HG03354 (cell line): ENCODE measurements at regions not wholly inside any gene's neighbourhood (a gene's known extent, or its start where the extent isn't known, plus 50 kb on each side); places are given as distances from the start of the nearest gene placed in this dataset.
"Not testable (repeated sequence)": the region's sequence is repeated elsewhere in the genome, so short reads cannot be mapped to it uniquely, and the experiment has no call there.

Source experiments
- ATAC-seq: cut with Tn5 transposase; IDR thresholded peaks from one replicate; pipeline ENCODE4 v1.9.1; 2021; ENCODE audit warnings: mild to moderate bottlenecking; ENCODE audit not compliant: unreplicated experiment, poor library complexity, severe bottlenecking

DNA sequence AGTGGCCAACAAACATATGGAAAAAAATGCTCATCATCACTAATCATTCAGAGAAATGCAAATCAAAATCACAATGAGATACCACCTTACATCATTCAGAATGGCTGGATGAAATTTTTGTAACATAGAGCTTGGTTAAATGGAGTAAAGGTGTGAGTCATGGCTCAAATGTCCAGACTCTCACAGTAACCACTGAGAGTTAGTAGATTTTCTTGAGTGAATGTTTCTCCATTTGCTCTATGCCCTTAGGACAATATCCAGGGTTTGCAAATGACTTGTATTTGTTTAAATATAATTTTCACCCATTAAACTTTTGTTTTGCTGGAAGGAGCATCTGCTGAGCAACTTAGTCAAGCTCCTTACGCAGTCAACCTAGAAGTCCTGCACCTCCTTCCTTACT, 967.2 kb downstream of the XPNPEP1 start:
- no peak for ATAC-seq

DNA sequence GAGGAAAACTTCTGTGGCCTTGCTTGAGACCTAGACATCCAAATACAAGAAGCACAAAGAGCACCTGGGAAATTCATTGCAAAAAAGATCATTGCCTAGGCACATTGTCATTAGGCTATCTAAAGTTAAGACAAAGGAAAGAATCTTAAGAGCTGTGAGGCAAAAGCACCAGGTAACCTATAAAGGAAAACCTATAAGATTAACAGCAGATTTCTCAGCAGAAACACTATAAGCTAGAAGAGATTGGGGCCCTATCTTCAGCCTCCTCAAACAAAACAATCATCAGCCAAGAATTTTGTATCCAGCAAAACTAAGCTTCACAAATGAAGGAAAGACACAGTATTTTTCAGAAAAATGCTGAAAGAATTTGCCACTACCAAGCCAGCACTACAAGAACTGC, 1003.3 kb downstream of the XPNPEP1 start:
- not testable (repeated sequence) for ATAC-seq

DNA sequence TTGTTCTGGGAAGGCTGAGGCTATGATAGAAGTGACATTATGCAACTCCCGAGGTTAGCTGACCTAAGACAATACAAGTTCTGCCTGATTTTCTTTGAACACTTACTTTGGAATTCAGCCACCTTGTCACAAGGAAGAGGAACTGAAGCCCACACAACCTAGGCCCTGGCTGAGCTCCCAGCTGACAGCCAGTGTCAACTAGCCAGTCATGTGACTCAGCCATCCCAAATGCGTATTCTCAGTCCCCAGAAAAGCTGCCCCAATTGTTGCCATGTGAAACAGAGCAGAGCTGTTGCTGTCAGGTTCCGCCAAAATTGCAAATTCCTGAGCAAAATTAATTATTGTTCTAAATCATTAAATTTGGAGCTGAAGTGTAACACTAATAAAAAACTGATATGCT, 1010.0 kb downstream of the XPNPEP1 start:
- no peak for ATAC-seq

DNA sequence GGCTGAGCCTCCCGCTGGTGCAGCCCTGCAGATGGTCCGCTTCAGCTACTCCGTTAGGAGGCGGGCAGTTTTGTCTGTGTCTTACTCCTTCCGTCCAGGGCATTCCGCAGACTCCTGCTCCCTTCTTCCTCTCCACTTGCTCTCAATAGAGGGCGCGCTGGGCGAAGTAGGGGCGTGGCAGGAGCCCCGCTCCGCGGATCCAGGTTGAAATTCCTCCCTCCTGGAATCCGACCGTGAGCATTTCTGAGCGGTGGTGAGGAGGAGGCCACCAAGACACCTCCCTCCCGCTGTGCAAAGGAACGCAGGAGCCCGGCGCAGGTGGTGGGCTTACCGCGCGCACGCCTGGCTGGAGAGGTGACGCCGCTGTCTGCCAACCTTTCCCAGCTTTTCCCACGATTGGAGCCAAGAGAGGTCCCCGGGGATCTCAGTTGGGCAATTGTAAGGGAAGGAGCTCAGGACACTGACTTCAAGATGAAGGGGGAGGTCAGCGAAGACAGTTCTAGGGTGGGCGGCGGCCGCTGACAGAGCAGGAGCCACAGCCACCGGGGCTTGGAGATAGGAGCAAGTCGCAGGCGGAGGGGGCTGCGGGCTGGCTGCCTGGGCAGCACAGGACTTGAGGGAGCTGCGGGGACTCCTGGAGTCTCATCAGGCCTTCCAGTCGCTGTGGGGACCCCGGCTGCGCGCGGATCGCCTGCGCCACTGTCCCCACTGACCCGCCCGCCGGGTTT, 1011.3 kb downstream of the XPNPEP1 start:
- ATAC-seq, result peak; percentile 70

DNA sequence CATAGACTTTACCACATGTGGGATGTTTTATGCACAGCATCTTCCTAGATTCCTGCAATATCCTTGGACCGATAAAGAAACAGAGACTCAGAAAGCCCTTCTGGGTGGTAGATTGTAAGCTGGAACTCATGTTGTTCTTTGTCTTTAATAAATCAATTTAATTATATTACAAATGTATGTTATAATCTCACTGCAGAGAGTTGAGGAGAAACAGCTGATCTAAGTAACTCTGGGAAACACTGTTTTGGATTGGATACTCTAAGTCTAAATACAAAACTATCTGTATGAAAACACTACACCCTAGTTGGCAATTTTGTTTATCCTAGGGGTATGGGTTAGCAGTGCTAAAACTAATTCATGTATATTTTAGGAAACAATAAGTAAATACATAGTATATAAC, 1015.2 kb downstream of the XPNPEP1 start:
- ATAC-seq, result no peak

DNA sequence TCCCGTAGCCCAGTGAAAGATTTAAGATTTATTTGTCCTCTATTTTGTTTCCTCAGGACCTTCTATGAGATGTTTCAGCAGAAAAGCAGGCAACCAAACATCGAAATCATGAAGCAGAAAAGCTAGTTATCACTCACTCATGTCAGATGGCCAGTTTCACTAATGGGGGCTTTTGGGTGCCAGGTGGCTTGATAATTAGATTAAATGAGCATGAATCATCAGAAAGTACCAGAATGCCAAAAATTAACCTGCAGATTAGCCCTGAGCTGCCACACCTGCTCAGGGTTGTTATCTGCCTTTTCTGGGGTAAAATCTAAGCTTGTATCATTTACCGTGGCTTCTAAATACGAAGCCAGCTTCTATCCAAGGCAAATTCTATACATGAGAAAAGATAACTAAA, 1017.5 kb downstream of the XPNPEP1 start:
- no peak for ATAC-seq

DNA sequence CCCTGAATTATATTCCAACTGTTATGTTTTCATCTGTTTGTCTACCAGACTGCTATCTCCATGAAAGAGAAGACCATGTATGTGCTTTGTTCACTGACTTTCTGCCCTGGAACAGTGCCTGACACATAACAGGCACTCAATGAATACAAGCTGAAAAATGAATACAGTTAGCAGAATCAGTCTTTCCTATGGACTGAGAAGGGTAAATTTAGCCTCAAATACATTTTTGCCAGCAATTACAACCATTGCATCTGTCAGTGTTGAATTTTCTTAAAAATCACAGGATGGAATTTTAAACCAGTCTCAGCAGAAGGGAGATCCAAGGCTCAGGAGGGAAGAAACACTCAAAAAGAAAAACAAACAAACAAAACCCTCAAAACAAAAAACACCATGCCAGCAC, 1018.1 kb downstream of the XPNPEP1 start:
- no peak for ATAC-seq

DNA sequence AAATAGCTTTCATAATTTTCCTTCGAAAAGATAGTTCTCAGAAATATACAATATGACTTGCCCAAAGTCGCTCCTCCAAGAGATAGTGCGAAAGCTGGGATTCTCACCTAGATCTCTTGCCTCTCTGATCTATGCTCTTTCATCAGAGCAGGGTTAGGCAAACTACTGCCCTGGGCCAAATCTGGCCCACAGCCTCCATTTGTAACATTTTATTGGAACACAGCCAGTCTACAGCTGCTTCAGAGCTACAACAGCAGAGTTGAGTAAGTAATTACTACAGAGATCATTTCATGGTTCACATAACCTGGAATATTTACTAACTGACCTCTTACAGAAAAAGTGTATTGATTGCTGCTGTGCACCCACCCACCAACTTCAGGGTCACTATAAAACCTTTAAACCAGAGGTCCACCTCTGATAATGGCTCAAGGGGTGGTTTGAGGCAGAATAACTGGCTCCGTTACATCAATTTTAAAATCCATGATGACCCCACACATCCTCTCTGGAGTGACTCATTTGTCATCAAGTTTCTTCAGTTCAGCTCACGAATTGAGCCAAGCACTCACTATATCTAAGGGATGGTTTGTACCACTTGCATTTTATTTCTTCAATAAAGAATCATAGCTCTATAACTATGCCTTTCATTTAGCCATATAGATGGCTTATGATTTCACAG, 1019.0 kb downstream of the XPNPEP1 start:
- ATAC-seq, result no peak

DNA sequence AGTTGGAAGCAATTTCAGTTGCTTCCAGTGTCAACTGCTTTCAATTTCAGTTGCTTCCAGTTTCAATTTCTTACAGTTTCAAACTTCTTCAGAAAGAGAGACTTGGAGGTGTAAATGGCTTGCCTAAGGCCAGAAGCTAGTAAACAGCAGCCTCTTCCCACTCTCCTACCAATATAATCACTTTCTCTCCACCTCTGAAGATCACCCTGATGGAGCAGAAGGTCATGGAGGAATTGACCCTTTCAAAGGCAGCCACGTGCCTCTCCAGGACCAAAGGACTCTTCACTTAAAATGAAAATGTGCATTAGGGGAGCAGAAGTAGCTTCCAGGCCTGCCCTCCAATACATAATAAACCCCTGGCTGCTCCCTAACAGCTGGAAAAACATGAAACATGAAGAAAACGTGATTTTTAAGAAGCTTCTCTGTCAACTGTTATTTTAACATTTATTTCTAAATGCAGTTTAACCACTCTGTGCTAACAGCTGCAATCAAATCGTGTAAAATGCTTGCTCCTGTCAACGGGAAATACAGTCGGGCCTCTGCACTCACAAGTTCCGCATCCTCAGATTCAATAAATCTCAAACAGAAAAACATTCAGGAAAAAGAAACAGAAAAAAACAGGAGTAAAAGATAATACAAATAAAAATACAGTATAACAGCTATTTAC, 1020.6 kb downstream of the XPNPEP1 start:
- peak; percentile 46 for ATAC-seq

DNA sequence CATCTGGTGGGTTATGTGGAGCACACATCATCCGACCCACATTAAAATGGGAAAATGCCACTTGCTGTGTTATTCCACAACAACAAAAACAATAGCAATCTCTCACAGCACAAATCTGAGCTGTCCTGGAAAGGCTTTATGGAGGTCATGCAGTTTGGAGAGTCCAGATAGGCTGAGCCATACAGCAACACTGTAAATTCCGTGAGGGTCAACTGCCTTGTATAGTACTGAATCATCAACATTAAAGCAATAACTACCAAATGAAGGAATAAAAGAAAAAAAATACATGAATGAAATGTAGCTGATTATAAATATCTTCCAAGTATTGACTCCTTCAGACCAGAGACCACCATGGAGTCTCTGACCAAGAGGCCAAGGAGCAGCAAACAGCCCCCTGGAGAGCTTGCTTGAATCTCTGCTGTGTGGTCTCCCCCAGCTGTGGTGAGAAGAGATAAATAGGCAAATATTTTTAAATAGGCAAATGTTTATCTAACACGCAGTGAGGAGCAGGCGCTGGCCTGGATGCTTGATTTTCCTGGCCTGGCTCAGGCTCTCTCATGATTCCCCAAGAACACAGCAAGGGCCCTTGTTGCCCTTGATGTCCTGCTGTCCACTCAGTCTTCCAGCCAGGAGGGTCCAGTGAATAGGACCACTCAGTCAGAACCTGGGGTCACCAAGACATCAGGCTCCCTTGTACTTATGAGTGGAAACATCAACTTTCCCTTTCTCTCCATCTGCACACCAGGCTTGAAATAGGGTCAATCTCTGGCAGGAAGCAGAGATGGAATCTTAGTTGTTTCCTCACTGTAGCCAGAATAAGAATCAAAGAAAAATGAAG, 1021.3 kb downstream of the XPNPEP1 start:
- ATAC-seq, result peak; percentile 3

DNA sequence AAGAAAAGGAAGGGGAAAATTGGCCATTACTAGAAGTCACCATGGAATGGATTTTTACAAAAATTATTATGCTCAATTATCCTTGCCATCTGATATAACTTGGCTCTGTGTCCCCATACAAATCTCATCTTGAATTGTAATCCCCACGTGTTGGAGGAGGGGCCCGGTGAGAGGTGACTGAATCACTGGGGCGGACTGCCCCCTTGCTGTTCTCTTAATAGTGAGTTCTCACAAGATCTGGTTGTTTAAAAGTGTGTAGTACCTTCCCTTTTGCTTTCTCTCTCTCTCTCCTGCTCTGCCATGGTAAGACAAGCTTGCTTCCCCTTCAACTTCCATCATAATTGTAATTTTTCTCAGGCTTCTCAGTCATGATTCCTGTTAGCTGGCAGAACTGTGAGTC, 1023.6 kb downstream of the XPNPEP1 start:
- ATAC-seq, result no peak

DNA sequence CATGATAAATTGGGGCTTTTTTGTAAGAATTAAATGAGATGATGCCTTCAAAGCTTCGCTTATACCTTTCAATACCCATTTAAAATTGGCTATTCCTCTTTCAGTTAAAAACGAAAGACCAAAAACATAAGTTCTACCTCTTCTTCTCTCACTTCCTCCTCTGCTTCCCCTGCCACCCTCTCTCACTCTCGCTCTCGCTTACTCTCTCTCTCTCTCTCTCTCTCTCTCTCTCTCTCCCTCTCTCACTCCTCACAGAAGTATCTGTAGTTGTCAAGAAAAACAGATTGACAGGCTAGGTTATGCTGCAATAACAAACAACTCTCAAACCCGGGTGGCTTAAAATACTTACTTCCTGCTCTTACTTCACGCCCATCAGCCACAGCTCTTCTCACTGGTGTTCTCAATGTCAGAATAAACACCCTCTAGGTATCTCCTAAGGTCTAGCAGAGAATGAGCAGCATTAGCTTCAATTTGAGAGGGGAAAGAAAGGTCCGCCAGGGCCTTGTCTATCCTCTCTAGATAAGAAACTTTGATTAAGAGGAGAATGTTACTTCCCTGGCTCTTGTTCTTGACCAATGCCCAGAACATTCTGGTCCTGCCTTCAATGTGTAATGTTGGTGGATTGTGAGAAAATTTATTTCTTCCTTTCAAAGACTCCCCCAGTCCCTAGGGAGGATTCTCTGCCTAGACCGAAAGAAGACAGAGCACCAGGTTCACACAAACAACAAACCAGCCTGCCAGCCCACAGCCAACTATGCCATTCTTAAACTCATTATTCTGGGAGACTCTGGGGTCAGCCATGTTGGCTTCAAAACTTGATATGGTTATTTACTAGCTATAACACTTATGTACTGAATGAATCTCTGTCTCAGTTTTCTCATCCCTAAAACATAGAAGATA, 1028.7 kb downstream of the XPNPEP1 start:
- peak; percentile 89 for ATAC-seq

DNA sequence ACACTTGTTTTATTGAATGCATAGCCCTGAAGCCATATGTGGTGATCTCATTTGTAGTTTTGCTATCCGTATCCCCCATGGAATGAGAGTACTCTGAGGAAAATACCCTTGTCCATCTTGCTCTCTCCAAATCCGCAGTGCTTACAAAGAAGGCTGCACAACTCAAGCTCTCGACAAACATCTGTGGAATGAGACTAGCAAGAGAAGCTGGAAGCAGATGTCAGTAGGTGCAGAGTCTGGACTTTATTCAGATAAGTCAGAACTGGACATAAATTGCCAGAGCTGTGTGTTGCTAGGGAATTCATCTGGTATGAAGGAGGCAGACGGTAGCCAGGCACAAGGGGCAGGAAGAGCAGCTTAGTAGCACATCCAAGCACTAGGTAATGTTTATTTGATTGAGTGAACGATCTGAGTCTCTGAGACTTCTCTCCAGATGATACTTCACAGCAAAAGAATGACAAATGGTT, 1046.2 kb downstream of the XPNPEP1 start:
- no peak for ATAC-seq

DNA sequence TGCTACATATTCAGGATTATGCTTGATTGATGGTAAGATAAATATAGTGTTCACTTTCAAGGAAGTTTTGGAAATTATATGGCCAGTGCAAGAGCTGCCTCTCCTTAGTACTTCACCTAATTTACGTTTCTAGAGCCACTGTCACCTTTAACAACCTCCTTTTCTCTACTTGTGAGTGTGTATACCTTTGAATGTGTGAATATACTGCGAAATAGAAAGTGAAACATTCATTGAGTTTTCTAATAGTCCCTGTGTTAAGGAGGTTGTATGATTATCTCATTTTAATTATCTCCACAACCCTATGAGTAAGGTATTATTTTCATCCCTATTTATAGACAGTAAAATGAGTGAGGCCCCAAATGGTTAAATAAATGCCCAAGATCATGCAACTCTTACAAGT, 1050.5 kb downstream of the XPNPEP1 start:
- no peak for ATAC-seq

DNA sequence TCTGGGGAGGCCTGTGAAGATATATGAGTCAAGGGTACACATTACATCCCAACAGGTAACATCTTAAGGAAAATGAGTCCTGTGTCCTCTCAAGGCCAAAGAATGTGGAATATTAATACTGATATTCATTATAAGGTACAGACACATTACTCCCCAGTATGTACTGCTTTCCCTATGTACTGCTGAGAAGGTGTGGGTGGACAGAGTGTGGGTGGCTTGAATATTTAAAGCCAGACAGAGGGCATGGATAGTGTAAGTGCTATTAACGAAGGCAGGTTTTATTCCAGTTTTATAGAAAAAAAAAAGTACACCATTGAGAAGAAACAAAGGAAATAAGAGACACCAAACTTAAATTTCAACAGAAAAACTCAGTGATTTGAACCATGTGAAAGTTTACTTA, 1054.4 kb downstream of the XPNPEP1 start:
- no peak for ATAC-seq

DNA sequence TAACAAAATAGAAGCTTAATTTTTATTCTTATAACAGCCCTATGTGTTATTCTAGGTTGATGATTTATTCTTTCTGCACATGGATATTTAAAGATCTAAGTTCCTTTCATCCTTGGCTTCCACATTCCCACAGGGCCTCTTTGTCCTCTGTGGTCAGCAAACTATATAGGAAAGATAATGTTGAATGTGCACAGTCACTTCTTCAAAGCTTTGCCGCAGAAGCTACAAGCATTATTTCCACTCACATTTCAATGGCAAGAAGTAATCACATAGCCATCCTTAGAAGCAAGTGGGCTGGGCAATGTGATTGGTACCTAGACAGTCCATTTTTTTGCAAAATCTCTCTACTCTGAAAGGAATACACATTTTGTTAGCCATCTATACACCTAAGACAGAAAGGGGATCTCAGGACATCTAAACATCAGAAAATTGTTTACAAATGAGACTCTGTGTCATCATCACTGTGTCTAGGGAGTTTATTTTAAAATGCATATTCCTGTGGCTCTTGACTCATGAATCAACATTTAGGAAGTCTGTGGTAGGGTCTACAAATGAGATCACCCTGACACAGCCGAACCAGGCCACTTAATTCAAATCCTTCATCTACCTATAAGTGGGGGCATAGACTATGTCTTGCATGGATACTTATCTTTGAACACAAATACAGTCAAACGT, 1060.5 kb downstream of the XPNPEP1 start:
- ATAC-seq, result no peak

DNA sequence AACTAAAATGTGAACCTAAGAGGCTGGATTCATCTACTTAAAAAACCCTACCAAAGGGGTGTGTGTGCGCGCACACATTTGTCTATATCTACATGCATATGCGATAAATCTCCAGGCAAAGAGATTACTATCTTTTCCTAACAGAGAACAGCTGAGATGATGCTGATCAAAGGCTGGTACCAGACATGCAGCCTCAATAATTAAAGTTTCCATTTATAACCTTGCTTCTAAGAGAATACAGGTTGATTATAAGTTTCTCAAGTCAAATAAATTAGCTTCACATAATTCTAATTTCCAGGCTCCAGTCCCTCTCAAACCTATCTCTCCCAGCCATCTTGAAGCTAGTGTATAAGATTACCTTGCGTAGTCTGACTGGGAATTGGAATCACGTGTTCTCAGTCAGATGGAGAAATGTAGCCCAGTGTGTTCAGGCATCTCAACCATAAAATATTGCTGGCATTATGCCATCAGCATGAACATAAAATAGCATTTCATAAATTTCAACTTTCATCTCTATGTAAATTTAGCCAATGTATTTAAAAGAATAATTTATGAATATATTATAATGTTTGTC, 1062.0 kb downstream of the XPNPEP1 start:
- ATAC-seq, result no peak

DNA sequence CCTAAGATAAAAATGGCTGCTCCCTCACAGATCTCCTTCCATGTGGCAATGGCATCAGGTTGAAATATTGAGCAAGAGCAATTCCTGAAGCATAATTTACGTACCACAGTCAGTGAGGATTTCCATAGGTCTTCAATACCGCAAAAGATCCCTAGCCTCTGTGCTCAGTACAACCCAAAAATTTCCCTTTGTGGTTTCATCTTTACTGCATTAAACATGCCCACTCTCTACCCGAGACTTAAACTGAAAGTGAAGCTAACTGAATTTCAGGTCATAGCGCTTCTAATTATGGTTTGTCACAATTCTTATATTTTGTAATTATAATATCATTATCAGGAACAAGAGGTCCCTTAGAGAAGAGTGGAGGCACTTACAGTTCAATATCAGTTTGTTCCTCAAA, 1071.1 kb downstream of the XPNPEP1 start:
- ATAC-seq, result peak; percentile 72
